ENCODE measurements at regions not wholly inside any gene's neighbourhood (a gene's known extent, or its start where the extent isn't known, plus 50 kb on each side); places are given as distances from the start of the nearest gene placed in this dataset.

DNA sequence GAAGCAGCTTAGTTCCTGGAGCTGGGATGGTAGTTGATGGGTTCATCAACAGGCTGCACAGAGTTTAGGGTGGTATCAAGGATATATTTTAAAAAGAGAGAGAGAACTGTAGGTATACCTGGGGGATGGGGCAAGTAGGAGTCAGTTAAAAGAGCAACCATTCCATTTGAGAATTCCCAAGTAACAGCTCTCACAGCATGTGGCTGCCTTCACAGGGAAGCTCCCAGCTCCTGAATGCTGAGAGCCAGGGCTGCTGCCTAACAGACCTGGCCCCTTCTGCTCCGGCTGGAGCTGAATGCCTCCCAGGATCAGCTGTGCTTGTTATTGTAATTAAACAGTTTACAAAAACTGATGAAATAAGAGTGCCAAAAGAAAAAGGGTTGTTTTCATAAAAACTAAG lies 58.8 kb upstream of the GPR26 start:
- CTCF ChIA-PET (ENCODE audit: partially characterized antibody), result interaction anchor here (0.7 to 2.8 kb wide), 12 partner anchors 8 to 56 kb away, joined by 3 to 22 read pairs (median 4); partner anchors contain the start of gene GPR26
- 0% methylated on average over 1 of the region's 1 CpG; no CpG with 5 or more reads in 1 of the 2 experiments for WGBS, 2 experiments (ENCODE audit: extremely low coverage in 1 of 2, insufficient coverage in 1 of 2, insufficient read length in 1 of 2, insufficient replicate concordance in 2 of 2, low coverage in 1 of 2, low lambda C conversion rate in 2 of 2, missing lambda C conversion rate in 1 of 2)
- peak overlapping the region in 1 of 4 experiments; percentile 33; a peak in 2 of 8 replicates for H3K4me3 ChIP-seq (ENCODE audit: extremely low read depth in 1 of 4, insufficient read depth in 2 of 4, low read depth in 3 of 4, low read length in 4 of 4)
- TF ChIP-seq SAP30 (IDR thresholded peaks at IDR 0.05; ENCODE audit: insufficient read depth, insufficient replicate concordance, low read length) (no peak), USF2 (IDR thresholded peaks at IDR 0.05; ENCODE audit: low read length) (no peak), CHD1 (IDR thresholded peaks at IDR 0.05; ENCODE audit: low read depth, low read length) (no peak), RXRA (IDR thresholded peaks at IDR 0.05; ENCODE audit: insufficient read depth, low read depth, low read length) (no peak), TAF7 (optimal IDR thresholded peaks at IDR 0.05; ENCODE audit: borderline replicate concordance, low read depth, low read length) (no peak), CBX8 (IDR thresholded peaks at IDR 0.05; ENCODE audit: borderline replicate concordance, low read depth, low read length) (no peak), RAD21 (IDR thresholded peaks at IDR 0.05 in 1 of 2, conservative IDR thresholded peaks at IDR 0.05 in 1 of 2; ENCODE audit: low read depth in 2 of 2, low read length in 2 of 2) (peak in 1 of 2 experiments; percentile 7; a peak in 1 of 4 replicates), BACH1 (IDR thresholded peaks at IDR 0.05; ENCODE audit: low read length) (no peak), SIX5 (IDR thresholded peaks at IDR 0.05; ENCODE audit: low read depth, low read length) (no peak), CTBP2 (IDR thresholded peaks at IDR 0.05; ENCODE audit: borderline replicate concordance, insufficient read depth, insufficient read length, low read length) (no peak), NANOG (IDR thresholded peaks at IDR 0.05; ENCODE audit: insufficient read depth, low read depth, low read length, poor library complexity, severe bottlenecking) (peak; percentile 86)

More for the DNA sequence above, 58.8 kb upstream of the GPR26 start:
- DNase-seq (ENCODE audit: low read depth in 1 of 2, low spot score in 2 of 2) (peak in 1 of 2 experiments; percentile 43), FAIRE-seq (peak; percentile 91)
- no peaks in the 10 kb centered on the region for H3K79me2 ChIP-seq (ENCODE audit: control insufficient read depth in 1 of 2, insufficient read depth in 2 of 2, low read length in 2 of 2)
- no peaks in the 10 kb centered on the region for H3K27me3 ChIP-seq (replicated peaks in 1 of 4; ENCODE audit: control insufficient read depth in 3 of 4, extremely low read depth in 1 of 4, insufficient read depth in 3 of 4, low read length in 3 of 4)
- H3K18ac ChIP-seq (ENCODE audit: extremely low read depth, low read length), result peak overlapping the region; percentile 73; the same call in 1 of the 2 replicates
- H4K91ac ChIP-seq (replicated peaks; ENCODE audit: insufficient read length, low read length), result no peak overlapping the region
- no peak overlapping the region for H3K4ac ChIP-seq (replicated peaks; ENCODE audit: insufficient read length, low read depth, low read length)
- H3K14ac ChIP-seq (ENCODE audit: insufficient read length), result no peak overlapping the region
- H4K8ac ChIP-seq (ENCODE audit: extremely low read depth, insufficient read depth, low read length), result no peak overlapping the region
- no peak overlapping the region for H3K9ac ChIP-seq (replicated peaks in 1 of 4; ENCODE audit: extremely low read depth in 1 of 4, low read depth in 3 of 4, low read length in 3 of 4)
- H3K27ac ChIP-seq (ENCODE audit: low read depth, low read length), result no peak overlapping the region; the same call in 1 of the 2 replicates
- no peak overlapping the region for H2AK5ac ChIP-seq (ENCODE audit: low read depth, low read length)
- no peak overlapping the region for H2BK15ac ChIP-seq (ENCODE audit: low read length)
- peaks cover 3 to 20% (median 10%) of the 10 kb centered on the region in 4 experiments; a peak in 5 of 7 replicates for H3K4me1 ChIP-seq (replicated peaks in 1 of 4; ENCODE audit: control insufficient read depth in 3 of 4, insufficient read depth in 4 of 4, low read length in 3 of 4)
- no peak overlapping the region for H3K23ac ChIP-seq (ENCODE audit: insufficient read length)
- peak overlapping the region; percentile 82; the same call in 1 of the 2 replicates for H2BK5ac ChIP-seq (ENCODE audit: low read depth, low read length)
- peak overlapping the region; percentile 83; the same call in 1 of the 2 replicates for H2BK20ac ChIP-seq (ENCODE audit: low read length)
- no peaks in the 10 kb centered on the region for H3K9me3 ChIP-seq (ENCODE audit: insufficient read depth in 2 of 2, low read depth in 1 of 2, low read length in 1 of 2)
- no peaks in the 10 kb centered on the region for H3K79me1 ChIP-seq (ENCODE audit: low read depth, low read length)
- peak overlapping the region; percentile 35; the same call in 1 of the 2 replicates for H2BK12ac ChIP-seq (ENCODE audit: low read depth, low read length)
- no peak overlapping the region for H2AFZ ChIP-seq (ENCODE audit: low read length)
- POLR2A ChIA-PET (ENCODE audit: partially characterized antibody), result interaction anchor here (1.1 kb wide), 1 partner anchor 33 kb away, joined by 3 read pairs; no protein-coding TSS in a partner anchor
- H3K4me2 ChIP-seq (ENCODE audit: insufficient read depth in 1 of 2, low read depth in 2 of 2, low read length in 2 of 2), result peak overlapping the region; percentile 32 to 72
- no peaks in the 10 kb centered on the region for H4K20me1 ChIP-seq (replicated peaks in 1 of 2; ENCODE audit: control insufficient read depth in 1 of 2, insufficient read depth in 2 of 2, low read length in 2 of 2)
- H3K36me3 ChIP-seq (ENCODE audit: control insufficient read depth in 2 of 4, insufficient read depth in 4 of 4, low read length in 3 of 4), result no peaks in the 10 kb centered on the region
- H4K5ac ChIP-seq (ENCODE audit: insufficient read length, low read depth, low read length), result peak overlapping the region; percentile 63
- no peak overlapping the region for H2BK120ac ChIP-seq (replicated peaks; ENCODE audit: low read depth, low read length)
- no peak overlapping the region for H3K56ac ChIP-seq (replicated peaks; ENCODE audit: insufficient read length, low read depth, low read length)
- no peaks in the 10 kb centered on the region; the same call in 1 of the 2 replicates for H3K23me2 ChIP-seq (ENCODE audit: low read depth, low read length)

All from H1 (cell line).